GM12891 (cell line): ENCODE measurements at regions not wholly inside any gene's neighbourhood (a gene's known extent, or its start where the extent isn't known, plus 50 kb on each side); places are given as distances from the start of the nearest gene placed in this dataset.

Source experiments
- DNase-seq: peaks from one replicate; pipeline ENCODE4 v3.0.0; 2011; ENCODE audit warnings: low spot score; ENCODE audit not compliant: insufficient read length
- FAIRE-seq: peaks from 2 replicates; lab custom pipeline; 2011; peaks lifted over from hg19 to GRCh38; lab: Jason Lieb, UNC
- PAX5 ChIP-seq: IDR thresholded peaks from 2 replicates; pipeline ENCODE4 v1.6.1; 2011; ENCODE audit warnings: low read length, moderate library complexity, mild to moderate bottlenecking; ENCODE audit not compliant: insufficient read depth, severe bottlenecking
- POLR2A ChIP-seq: IDR thresholded peaks from 2 replicates; pipeline ENCODE4 v1.6.1; 2011; ENCODE audit warnings: low read depth, low read length, control low read depth
- POLR2AphosphoS5 ChIP-seq: IDR thresholded peaks from 2 replicates; pipeline ENCODE4 v1.6.1; 2011; ENCODE audit warnings: low read depth, low read length, control low read depth
- POU2F2 ChIP-seq: IDR thresholded peaks from 2 replicates; pipeline ENCODE4 v1.6.1; 2011; ENCODE audit warnings: low read depth, mild to moderate bottlenecking, control low read depth, low read length, moderate library complexity
- SPI1 ChIP-seq: IDR thresholded peaks from 2 replicates; pipeline ENCODE4 v1.6.1; 2011; ENCODE audit warnings: low read depth, low read length, control low read depth
- TAF1 ChIP-seq: IDR thresholded peaks from 2 replicates; pipeline ENCODE4 v1.6.1; 2011; ENCODE audit warnings: low read depth, low read length, control low read depth

DNA sequence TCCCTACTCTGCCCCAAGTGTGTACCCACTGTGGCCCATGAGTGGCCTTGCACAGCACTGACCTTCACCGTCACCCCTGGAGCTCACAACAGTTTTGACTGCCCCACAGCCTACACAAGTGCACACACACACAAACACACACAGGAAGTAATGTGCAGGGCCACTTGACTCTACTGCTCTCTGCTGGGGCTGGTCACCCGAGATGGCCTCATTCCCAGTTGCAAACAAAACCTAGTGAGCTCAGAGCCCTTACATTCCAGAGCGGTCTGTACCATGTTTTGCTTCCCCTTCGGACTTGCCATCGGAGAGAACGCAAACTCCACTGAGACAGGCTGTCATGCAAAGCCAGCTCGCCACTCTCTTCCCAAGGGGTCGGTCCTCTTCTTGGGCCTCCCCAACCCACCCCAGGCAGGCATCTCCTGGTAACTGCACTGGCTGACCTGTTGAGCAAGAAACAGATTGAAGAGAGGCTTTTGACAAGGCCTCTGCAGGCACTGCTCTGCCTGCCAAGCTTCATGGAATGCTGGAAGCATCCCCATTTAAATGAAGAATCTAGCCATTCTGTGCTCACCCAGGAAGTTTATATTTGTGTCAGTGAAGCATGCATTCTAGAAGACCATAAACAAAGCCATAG lies 232.0 kb upstream of the IGF1R start:
- FAIRE-seq (no peak), DNase-seq (no peak)

DNA sequence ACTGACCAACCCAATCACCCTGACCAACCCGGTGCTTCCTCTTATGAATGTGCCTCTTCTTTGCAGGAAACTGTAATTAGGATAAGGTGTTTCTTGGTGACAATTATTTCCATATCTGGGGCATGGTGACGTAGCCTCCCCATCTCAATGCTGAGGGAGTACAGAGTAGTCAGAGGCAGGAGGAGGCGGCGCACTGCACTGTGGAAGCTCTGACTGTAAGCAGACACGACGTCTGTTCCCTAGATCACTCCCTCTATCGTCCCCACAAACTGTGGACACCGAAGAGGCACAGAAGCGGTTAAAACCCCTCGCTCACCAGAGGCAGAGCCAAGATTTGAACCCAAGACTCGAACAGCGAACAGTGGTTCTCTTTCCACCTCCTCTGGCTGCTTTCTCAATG lies 231.0 kb upstream of the IGF1R start:
- DNase-seq (no peak), FAIRE-seq (no peak)
- TF ChIP-seq TAF1 (no peak), POU2F2 (no peak), PAX5 (no peak), POLR2AphosphoS5 (no peak), SPI1 (no peak), POLR2A (no peak)

More for the DNA sequence above, 232.0 kb upstream of the IGF1R start:
- TF ChIP-seq PAX5 (no peak), POU2F2 (no peak), POLR2A (no peak), POLR2AphosphoS5 (no peak)

DNA sequence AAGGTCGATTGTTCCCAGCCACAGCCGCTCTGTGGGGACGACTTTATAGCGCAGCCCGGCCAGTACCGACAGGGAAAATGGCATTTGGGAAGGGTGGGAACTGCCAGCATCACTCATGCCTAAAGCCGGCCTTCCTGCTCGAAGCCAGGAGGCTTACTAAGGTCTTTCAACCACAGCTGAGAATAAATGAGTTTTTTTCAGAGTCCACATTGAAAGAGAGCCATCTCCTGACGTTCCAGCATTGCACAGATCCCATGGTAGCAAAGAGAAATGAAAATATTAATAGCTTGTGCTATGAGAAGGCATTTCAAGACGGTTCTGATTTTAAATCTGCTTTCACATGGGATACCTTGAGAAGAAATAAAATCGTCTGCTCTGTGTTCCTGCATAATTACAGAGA lies 230.2 kb upstream of the IGF1R start:
- FAIRE-seq, result no peak
- TF ChIP-seq POLR2AphosphoS5 (no peak), PAX5 (no peak), SPI1 (no peak), POU2F2 (no peak), POLR2A (no peak), TAF1 (no peak)
- DNase-seq, result no peak

DNA sequence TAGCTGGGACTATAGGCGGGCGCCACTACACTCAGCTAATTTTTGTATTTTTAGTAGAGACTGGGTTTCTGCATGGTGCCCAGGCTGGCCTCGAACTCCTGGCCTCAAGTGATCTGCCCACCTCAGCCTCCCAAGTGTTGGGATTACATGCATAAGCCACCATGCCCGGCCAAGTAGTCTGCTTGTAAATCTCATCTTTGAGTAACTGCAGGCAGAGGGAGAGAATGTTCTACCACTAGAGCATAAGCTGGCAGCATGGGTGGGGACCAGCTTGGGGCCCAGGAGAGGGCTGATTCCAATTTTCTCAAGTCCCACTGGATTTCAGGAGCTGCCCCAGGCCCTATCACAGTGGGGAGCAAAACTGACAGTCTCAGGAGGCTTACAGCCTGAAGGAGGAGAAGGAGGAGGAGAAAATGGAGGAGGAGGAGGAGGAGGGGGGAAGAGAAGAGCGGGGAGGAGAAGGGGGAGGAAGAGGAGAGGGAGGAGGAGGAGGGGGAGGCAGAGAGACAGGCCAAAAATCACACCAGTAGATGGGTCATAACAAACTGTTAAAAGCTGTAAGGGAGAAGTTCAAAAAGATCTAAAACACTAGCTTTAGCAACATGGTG lies 229.1 kb upstream of the IGF1R start:
- no peak for FAIRE-seq
- TF ChIP-seq POU2F2 (no peak), TAF1 (no peak), POLR2AphosphoS5 (no peak), SPI1 (no peak), PAX5 (no peak), POLR2A (no peak)
- DNase-seq, result no peak

DNA sequence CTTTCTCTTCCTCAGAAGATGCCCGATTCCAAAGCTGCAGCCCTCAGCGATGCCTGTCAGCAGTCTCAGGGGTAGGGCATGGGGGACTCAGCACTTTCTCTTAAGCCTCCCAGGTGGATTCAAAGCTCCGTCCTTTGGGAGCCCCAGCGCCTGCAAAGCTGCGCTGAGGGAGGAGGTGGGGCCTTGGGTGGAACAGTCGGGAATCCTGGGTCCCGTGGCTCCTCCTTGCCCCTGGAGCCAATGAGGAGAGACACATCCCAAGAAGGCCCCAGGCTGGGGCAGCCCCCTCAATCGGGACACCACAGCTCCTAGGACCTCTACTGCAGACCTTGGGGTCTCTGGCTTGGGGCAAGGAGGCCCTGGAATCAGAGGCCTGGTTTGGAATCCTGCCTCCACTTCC lies 227.5 kb upstream of the IGF1R start:
- FAIRE-seq (no peak), DNase-seq (no peak)
- TF ChIP-seq POU2F2 (no peak), PAX5 (no peak), TAF1 (no peak), POLR2AphosphoS5 (no peak), POLR2A (no peak), SPI1 (no peak)

DNA sequence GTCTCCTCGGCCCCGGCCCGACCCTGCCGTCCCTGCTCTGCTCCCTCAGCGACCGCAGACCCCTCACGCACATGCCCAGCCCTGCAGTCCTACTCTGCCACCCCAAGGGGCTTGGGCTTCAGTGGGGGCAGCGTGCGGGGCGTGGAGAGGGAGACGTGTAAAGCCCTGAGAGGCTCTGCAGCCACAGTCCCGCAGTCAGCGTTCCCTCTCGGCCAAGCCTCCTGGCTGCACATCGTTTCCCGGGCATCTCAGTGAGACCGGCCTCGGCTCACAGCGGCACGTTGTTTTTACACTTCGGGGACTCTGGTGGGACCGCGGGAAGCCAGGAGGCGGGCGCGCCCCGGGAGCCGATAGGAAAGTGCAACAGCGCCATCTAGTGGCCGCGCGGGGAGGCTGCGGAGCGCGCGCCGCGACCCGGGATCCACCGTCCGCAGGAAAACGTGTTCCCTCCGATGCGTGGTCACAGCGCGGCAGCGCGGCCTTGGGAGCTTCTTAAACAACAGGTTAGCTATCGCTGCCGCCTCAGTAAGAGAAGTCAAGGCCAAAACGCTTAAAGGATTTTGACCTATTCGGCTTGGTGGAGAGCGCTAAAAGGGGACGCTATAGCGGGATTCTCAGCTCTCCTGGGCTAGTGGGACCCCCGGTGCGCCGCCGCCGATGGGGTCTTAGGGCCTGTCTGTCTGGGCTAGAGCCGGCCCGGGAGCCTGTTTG lies 226.8 kb upstream of the IGF1R start:
- peak; percentile 89 for FAIRE-seq
- DNase-seq, result peak; percentile 76
- no peak for TF ChIP-seq SPI1

DNA sequence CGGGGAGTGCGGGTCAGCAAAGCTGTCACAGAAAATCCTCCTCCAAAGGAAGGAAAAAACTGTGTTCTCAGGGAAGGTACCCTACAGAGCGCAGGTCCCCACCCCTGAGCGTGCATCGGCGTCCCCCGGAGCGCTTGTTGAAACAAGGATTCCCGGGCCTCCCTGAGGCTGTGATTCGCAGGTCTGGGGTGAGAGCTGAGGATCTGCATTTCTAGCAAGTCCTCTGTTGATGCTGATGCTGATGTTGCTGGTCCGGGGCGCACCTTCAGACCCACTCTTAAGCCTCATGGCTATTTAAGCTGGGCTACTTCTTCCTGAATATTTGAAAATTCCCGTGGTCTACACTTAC lies 226.2 kb upstream of the IGF1R start:
- TF ChIP-seq TAF1, result no peak
- no peak for TF ChIP-seq POLR2AphosphoS5
- TF ChIP-seq SPI1, result no peak
- TF ChIP-seq PAX5, result no peak
- no peak for TF ChIP-seq POU2F2
- no peak for TF ChIP-seq POLR2A
- DNase-seq (no peak), FAIRE-seq (no peak)

DNA sequence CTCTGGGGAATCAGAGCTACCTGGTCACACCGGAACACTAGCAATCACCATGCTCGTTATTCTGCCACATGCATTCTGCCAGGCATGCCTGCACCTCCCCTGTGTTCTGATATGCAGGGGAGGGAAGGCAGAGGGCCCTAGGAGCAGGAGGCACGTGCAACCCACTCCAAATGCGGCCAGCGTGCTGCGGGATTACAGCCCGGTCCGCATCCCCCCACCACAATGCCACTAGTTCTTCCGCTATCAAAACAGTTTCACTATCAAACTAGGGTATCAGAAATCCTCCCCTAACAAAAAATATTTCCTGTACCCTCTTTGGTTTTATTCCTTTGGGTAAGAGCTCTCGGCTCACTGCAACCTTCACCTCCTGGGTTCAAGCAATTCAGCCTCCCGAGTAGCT lies 223.2 kb upstream of the IGF1R start:
- TF ChIP-seq TAF1, result no peak
- FAIRE-seq, result no peak
- DNase-seq, result no peak

DNA sequence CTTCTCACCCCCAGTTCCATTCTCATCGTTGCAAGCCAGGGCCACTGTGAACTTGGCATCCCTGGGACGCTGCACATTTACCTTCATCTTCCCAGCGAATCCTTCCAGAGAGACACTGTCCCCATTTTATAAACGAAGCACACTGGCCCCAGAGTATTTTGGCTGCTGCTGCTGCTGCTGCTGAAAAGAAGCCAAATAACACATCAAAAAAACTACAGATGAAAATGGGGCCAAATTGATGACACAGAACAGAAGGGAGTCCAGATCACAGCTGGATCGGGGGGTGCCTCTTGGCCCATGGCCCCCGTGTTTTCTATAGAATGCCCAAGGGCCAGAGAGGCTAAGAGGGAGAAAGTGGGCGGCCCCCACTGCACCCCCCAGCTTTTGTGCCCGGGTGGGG lies 221.0 kb upstream of the IGF1R start:
- TF ChIP-seq SPI1, result no peak
- TF ChIP-seq POU2F2, result no peak
- TF ChIP-seq POLR2A, result no peak
- no peak for TF ChIP-seq POLR2AphosphoS5
- TF ChIP-seq PAX5, result no peak
- TF ChIP-seq TAF1, result no peak
- DNase-seq (no peak), FAIRE-seq (no peak)

DNA sequence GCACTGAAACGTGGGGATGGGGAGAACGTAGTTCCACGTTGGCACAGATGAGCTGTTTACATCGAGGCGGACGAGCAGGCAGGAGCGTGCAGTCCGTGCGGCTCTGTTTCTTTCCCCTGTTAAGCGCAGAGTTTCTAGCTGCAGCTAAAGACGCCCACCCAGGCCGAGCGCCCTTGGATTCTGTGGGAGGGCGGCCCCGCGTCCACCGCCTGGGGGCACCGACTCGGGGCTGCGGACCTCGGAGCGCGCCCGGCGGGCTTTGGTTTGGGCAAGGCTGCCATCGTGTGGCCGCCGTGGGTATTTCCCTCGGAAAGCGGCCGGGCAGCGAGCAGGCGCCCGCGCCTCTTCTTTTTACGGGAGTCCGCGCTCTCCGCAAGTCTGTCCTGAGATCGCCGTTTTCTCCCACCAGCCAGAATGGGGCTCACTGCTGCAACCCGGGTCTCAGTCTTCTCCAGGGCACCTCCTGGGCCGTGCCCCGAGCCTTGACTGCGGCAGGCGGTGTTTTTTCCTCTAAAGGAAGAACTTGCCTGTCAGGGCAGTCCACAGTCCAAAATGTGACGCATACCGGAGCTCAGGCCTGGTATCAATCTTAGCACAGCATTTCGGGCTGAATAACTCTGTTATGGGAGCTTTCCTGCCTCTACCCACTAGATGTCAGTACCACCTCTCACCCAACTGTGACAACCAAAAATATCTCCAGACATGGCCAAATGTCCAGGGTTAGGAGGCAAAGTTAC lies 219.9 kb upstream of the IGF1R start:
- FAIRE-seq, result peak; percentile 66
- peak; percentile 82 for DNase-seq
- no peak for TF ChIP-seq POLR2A
- no peak for TF ChIP-seq TAF1
- no peak for TF ChIP-seq PAX5
- no peak for TF ChIP-seq POLR2AphosphoS5
- TF ChIP-seq POU2F2, result no peak
- TF ChIP-seq SPI1, result no peak
